Astrocyte of the cerebellum (primary cell): ENCODE measurements at regions not wholly inside any gene's neighbourhood (a gene's known extent, or its start where the extent isn't known, plus 50 kb on each side); places are given as distances from the start of the nearest gene placed in this dataset.

Experiments used
- DNase-seq: peaks from one replicate; pipeline ENCODE4 v3.0.0-alpha.2; 2011; ENCODE audit warnings: low read depth
- H3K4me3 ChIP-seq: 2 replicates; pipeline ENCODE4 v1.5.1; 2011; ENCODE audit warnings: mild to moderate bottlenecking, low read depth, low read length, moderate library complexity
- in situ Hi-C: cut with HindIII; loops from 2 replicates; pipeline ENCODE4 v1.10.0; 2017; ENCODE audit warnings: low sequenced_read_pairs
- TF ChIP-seq, protein P1 (sequence below): IDR thresholded peaks from 2 replicates; pipeline ENCODE4 v1.5.1; 2012; ENCODE audit warnings: low read length, low read depth, moderate library complexity, mild to moderate bottlenecking; ENCODE audit errors: missing control alignments

GRCh38 chr5:152523964-152524363, 118.9 kb upstream of the NMUR2 start:
- DNase-seq = no peak
- no peak overlapping the region for H3K4me3 ChIP-seq
- TF ChIP-seq, protein P1, sequence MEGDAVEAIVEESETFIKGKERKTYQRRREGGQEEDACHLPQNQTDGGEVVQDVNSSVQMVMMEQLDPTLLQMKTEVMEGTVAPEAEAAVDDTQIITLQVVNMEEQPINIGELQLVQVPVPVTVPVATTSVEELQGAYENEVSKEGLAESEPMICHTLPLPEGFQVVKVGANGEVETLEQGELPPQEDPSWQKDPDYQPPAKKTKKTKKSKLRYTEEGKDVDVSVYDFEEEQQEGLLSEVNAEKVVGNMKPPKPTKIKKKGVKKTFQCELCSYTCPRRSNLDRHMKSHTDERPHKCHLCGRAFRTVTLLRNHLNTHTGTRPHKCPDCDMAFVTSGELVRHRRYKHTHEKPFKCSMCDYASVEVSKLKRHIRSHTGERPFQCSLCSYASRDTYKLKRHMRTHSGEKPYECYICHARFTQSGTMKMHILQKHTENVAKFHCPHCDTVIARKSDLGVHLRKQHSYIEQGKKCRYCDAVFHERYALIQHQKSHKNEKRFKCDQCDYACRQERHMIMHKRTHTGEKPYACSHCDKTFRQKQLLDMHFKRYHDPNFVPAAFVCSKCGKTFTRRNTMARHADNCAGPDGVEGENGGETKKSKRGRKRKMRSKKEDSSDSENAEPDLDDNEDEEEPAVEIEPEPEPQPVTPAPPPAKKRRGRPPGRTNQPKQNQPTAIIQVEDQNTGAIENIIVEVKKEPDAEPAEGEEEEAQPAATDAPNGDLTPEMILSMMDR = no peak
- in situ Hi-C loops = no loop called here

DNA sequence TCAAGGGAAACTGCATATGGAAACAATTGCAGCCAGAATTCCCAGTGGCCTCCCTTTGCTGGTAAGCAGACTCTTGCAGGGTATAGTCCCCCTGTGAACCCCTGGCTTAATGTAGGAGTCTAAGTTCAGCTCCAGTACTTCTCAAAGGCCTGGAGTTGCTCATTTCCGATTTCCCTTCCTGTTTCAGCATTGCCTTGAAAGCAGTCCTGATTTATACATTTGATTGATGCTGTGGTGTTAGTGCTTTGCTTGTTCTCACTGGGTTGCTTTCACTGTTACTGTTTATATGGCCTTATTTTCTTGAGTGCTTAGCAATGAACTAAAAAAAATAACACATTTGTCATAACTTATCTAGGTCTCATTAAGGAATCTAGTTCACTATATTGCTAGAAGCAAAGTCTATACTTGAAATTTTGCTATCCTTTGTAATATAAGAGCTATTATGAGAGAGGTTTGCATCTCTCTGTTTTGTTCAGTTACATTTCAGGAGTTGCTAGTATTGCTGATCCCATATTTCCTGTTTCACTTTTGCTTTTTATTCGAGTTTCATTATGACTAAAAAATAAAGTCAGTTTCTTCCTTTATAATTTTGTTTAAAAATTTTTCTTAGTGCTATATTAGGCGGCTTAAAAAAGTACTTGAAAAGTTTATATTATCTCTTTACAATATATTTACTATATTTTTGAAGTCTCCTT, 122.4 kb upstream of the NMUR2 start:
- DNase-seq = no peak
- in situ Hi-C loops = no loop called here
- H3K4me3 ChIP-seq = no peak overlapping the region
- TF ChIP-seq, protein P1 = no peak

GRCh38 chr5:152529440-152529839, 124.4 kb upstream of the NMUR2 start:
- in situ Hi-C loops = no loop called here
- no peak for DNase-seq
- TF ChIP-seq, protein P1 = no peak
- H3K4me3 ChIP-seq = no peak overlapping the region

- TF ChIP-seq, protein P1 = peak; percentile 31
- no peak overlapping the region for H3K4me3 ChIP-seq
- peak; percentile 67 for DNase-seq
- in situ Hi-C loops = no loop called here
Observed at GRCh38 chr5:152532714-152533113, 127.6 kb upstream of the NMUR2 start.

DNA sequence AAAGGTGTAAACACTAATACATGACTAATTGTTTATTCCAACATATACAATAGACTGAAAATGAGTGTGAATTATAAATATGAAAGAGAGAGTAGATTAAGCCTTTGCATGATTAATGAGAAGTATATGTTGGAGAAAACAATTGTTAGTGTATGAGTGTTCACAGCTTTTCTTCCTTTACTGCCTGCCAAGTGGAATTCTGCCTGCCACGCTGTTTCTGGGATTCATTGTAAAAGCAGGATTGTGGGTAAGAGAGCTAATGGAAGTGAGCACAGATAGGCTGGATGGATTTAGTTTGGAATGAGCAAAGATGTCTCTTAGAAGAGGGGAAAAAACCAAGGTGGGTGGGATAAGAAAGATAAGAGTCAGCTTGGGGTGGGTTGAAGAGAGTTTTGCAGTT, 129.6 kb upstream of the NMUR2 start:
- TF ChIP-seq, protein P1 = no peak
- in situ Hi-C loops = no loop called here
- H3K4me3 ChIP-seq = no peak overlapping the region
- no peak for DNase-seq

- TF ChIP-seq, protein P1 = no peak
- DNase-seq = peak; percentile 12
- in situ Hi-C loops = no loop called here
- no peak overlapping the region for H3K4me3 ChIP-seq
Observed at GRCh38 chr5:152542741-152543140, 137.7 kb upstream of the NMUR2 start.
